ENCODE measurements at regions not wholly inside any gene's neighbourhood (a gene's known extent, or its start where the extent isn't known, plus 50 kb on each side); places are given as distances from the start of the nearest gene placed in this dataset.

DNA sequence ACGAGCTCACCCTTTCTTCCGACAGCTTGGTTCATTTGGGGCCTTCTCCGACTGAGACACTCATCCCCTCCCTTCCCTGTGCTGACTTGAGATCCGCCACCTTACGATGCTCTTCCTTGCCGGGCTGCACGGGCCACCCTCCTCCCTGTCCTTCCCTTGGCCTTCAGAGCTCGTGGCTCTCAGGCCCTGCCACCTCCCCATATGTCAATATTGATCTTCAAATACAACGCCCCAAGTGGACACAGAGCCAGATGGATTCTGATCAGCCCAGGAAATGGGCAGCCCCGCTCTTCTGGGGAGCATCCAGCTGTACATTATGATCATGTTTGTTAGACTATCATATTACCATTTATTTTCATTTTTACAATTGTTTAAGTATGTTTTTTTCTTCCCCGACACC is 812.8 kb downstream of the TBC1D22A start:
- DNase-seq, result no peak

DNA sequence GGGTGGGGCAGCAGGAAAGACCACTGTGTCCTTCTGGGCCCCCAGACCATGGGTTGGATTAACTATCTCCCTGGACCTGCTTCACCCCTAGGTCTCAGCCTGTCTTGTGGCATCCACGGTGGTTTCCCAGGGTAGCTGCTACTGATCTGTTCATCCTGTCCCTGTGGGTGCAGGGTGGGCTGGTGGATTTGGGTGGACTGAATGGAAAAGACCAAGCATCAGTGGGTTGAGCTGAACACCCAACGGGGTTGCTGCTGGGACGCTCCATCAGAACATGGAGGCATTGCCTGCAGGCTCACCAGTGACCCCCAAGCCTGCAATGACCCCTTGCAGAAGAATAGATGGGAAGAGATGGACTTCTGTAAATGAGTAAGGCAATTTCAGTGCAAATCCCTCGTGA is 812.1 kb downstream of the TBC1D22A start:
- DNase-seq, result no peak

DNA sequence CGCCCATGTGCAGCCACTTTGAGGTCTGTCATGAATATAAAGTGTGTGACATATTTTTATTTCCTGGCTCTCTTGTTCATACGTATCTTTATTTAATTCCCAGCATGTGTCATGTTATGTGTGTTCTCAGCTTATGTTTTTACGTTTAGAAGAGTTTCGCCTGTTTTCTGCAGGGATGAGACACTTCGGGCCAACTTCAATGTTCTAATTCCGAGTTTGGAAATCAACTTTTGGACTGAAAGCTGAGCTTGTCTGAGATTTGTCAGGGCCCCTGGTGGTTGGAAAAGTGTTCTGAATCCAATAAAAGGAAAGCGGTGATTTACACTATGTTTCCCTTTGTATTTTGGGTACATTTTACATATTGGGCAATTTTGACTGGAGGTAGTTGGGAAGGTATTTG is 810.7 kb downstream of the TBC1D22A start:
- no peak for DNase-seq

DNA sequence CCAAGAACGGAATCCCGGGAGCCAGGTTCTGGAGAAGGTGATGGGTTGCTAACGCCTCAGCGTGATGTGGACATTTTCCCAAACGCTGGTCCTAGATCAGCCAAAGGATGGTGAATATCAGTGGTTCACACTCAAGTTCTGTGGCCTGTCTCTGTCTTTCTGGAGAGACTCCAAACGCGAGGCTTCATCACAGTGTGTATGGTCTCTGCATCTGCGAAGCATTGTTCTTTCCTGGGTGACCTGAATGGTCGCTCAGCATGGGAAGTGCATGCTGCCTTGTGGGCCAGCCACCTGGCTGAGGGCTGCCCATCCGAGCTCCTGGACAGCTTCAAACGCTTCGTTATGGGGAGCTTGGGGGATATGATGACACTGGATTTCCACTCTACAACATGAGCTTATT is 810.0 kb downstream of the TBC1D22A start:
- no peak for DNase-seq

DNA sequence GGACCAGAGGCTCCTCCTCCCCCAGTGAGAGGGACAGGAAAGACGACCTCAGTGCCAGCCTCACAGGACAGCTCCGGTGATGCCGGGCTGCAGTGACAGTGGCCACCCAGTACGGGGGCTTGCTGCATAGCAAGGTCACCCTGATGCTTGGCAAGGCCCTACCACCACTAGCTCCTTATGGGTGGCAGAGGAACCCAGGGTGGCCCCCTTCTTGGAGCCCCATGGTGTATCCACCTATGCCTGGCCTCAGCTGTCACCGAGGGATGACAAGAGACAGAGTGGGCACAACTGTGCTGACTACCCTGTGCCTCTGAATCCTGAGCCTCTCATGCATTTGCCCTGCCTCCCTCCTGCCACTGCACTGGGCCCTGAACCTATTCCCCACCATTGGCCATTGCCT is 809.2 kb downstream of the TBC1D22A start:
- DNase-seq, result no peak

DNA sequence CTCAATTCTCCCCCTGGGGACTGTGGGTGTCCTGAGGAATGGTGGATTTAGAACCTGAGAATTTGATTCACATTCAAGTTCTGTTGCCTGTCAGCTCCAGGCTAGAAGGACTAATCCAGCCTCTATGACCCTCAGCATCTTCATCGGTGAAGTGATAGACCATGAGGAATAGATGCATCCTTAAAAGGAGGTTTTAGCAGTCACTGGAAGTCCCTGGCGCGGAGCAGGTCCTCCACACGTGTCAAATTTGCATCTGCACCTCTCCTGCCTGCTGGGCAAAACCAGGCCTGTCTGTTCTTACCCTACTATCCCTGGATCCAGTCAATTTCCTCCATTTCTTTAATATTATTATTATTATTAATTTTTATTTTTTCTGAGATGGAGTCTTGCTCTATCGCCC is 808.4 kb downstream of the TBC1D22A start:
- no peak for DNase-seq

DNA sequence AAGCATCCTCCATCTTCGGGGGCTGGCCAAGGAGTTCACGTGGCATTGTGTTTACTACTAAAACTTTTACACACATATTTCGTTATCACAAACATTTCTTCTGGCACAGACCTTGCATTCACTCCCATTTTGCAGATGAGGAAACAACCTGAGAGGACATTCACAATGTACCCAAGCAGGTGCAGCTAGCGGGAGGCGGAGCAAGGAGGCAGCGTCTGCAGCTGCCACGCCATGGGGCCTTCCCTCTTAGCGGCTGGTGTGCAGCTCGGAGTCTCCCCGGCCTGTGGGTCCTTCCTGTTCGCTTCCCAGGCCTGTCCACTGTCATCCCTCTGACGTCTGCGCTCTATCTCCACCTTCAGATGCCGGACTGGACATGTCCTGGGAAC is 807.8 kb downstream of the TBC1D22A start:
- no peak for DNase-seq

DNA sequence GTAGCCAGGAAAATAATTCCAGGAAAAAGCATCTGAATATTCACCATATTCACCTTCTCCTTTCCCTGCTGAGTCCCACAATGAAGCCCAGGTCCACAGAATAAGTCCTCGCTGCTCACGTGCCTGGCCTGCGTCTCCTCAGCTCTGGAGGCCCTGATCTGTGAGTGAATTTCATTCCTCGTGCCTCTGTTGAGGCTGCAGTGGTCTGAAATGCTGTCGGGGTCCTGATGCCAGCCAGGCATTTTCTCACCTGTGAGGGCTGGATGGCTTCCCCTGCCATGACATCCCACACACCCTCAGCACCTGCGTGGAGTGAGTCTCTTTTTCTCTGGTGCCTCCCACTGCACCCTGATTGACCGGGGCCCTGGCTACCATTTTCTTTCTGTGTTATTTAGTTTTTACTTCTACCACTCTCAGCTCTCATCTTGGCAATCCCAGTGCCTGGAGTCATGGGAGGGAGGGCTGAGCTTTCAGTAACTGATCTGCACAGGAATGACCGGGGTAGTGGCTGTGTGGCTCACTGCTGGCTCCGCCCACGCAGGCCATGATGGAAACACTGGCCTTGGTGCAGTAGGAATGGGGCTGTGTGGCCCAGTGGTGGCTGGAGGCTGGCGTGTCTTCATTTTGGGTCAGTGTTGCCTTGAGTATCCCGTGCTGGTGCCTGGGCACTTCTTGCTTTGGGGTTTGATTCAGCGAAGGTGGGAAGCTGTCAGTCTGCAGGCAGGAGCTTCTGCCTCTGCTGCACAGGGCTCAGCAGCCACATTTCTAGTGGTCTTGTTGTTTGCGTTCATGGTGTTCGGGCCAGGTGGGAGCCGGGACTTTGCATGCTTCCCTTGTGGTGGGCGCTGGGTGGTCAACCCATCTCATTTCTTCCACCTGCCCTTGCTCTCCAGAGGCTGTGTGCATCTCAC is 807.2 kb downstream of the TBC1D22A start:
- no peak for DNase-seq

DNA sequence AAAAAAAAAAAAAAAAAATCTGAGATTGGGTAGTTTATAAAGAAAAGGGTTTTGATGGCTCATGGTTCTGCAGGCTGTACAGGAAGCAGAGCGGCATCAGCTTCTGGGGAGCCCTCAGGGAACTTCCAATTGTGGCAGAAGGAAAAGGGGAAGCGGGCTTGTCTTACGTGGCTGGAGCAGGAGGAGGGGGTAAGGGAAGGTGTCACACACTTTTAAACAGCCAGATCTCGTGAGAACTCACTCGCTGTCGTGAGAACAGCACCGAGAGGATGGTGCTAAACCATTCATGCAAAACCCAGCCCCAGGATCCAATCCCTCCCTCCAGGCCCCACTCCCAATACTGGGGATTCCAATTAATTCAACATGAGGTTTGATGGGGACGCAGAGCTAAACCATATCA is 806.2 kb downstream of the TBC1D22A start:
- no peak for DNase-seq

DNA sequence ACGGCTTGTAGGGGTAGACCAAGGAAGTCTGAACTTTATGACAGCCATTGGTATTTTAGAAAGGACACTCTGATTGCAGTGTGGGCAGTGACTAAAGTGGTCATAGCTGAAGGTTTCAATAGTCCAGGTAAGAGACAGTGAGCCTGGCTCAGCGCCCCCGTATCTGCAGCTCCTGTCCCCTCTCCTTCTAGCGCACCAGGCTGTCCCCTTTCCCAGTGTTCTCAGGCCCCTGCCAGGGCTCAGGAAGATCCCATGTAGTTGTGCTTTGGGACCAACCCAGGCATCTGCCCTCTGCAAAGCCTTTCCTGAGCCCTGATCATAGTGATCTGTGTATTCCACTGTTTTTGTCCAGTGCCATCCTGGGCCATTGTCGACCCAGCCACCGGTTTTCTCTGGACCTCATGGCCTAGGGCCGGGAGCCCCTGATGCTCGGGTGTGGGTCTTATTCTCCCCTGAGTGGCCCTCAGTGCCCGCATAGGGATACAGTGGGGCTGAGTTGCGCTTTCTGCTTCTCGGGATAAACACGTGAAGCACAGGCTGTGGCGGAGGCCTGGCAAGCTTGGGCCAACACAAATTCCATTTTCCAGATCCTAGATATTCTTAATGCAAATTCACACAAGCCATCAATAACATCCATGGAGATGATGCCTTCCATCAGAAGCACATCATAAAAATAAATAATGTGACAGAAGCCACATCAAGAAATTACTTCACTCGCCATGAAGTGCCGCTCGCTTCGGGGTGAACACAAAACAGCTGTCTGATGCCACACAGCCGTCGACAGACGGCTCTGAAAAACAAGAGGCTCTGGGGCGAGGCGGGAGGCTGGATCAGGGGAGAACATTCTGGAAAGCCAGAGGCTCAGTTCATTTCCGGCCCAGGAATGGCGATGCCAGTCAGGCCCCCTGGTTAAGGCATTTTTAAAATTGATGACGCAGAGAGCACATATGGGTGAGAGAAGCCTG is 805.0 kb downstream of the TBC1D22A start:
- no peak for DNase-seq

DNA sequence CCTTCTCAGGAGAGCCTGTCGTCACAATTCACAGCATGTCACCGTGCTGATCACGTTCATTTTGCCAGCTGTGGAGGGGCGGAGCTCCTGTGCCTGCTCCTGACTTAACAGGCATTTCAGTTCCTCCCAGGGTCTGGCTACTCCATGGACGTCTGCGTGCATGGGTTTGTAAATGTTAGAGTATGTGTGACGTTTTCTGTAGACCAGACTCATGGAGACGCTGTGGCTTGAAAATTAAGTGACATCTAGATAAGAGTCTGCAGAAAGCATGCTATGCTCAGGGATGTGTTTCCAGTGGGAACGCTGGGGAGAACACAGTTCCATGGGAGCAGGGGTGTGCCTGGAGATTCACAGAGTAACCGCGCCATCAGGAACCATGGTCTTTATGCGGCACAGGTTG is 804.0 kb downstream of the TBC1D22A start:
- DNase-seq, result no peak

DNA sequence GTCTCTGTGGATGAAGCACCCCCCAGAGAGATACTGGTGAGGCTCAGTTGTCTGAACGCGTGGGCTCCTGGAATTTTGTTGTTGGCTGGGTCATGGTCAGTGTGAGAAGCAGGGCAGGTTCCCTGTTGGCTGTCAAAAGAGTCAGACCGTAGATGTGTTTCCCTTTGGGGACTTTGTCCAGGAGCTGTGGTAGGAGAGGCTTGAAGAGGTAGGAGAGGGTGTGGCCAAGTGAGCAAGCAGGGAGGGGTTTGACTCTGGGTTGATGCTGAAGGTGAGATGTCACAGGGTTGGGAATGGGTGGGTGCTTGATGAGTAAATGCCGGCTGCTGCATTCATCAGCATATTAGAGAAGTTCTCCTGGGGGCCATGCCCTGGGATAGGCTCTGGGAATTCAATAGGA is 803.2 kb downstream of the TBC1D22A start:
- DNase-seq, result no peak

DNA sequence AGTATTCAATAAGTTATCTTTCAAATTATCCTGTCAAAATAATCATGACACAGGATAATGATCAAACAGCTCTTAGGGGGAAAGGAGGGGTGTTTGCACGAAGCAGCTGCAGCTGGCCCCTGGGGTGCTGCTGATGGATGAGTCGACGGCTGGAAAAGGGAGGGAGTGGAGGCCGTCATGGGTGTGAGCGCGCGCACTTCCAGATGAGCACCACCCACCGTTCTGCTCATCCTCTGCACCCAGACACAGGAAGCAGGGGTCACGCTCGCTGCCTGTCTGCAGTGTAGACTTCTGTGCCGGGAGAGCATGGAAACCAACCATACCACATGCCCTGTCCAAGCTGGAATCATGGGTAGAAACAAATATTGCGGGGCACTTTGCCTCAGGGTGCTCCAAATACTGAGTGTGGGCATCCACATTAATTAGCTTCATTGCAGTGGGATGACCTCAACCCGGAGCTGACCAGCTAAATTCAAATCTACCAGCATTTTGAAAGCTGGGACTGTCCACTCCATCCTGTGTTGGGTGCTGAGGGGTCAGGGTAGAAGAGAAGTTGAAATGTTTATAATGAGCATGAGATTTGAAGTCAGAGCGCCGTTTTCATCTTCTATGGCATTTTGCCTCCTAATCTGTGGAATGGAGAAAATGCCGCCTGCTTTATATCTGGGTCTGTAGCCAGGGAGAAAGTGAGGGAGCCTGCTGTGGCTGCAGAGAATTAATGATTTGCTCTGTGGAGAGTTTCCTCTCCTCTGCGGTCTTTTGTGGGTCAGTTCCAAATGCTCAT is 802.4 kb downstream of the TBC1D22A start:
- DNase-seq, result no peak

DNA sequence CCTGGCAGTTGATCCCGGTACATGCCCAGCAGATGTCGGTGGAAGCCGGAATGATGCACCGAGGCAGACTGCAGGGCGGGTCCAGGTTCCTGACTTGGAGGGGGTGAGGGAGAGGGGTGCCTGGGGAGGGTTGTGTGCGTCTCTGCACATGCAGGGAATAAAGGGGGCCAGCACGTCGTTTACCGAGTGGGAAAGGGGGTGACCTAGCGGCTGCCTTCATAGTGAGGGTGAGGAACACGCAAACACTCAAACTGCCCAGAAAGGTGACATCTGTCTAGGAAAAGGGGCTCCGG is 801.7 kb downstream of the TBC1D22A start:
- DNase-seq, result no peak

DNA sequence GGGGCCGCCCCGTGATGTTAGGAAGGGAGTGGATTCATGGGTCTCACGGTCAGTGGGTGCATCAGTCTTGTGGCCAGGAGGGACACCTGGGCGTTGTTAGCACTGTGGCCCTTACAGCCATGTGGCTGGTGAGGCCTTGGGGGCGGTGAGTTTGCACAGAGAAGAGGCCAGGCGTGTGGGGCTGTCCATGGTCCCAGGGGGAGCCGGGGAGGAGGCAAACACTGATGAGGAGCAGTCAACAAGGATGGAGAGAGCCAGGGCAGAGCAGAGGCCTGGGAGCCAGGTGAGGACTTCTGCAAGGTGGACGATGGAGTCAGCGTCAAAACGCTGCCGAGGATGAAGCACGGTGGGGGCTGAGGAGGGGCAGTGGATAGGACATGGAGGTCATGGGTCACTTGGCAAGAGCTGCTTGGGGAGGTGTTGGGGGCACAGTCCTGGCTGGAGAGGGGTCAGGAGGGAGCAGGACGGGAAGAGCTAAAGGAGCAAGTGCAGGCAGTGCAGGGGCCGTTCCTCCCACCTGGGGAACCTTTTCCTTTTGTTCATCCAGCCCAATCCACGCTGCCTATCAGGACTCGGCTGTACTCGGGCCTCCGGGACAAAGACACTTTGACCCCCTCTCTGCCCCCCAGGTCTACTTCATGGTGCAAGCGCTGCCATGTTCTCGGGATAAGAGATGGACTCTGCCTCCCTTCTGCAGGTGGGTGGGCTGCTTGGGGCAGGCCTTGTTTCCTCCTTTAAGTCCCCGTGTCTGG is 801.1 kb downstream of the TBC1D22A start:
- DNase-seq, result no peak

DNA sequence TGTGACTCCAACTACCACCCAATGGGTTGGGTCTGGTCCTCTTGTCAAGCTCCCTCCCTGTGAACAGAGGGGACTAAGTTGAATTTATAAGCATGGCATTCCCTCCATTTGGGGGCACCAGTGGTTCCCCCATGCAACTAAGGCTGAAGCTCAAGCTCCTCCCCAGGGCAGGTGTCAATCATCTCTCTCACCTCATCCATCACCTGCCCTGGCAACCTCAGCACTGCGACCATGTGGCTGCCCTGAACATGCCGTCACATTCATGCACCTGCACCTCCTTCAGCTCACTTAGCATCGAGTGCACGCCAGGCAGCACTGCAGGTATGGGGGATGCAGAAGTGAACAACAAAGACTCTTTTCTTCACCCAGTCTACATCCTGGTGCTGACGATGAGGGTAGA is 799.3 kb downstream of the TBC1D22A start:
- DNase-seq, result no peak

DNA sequence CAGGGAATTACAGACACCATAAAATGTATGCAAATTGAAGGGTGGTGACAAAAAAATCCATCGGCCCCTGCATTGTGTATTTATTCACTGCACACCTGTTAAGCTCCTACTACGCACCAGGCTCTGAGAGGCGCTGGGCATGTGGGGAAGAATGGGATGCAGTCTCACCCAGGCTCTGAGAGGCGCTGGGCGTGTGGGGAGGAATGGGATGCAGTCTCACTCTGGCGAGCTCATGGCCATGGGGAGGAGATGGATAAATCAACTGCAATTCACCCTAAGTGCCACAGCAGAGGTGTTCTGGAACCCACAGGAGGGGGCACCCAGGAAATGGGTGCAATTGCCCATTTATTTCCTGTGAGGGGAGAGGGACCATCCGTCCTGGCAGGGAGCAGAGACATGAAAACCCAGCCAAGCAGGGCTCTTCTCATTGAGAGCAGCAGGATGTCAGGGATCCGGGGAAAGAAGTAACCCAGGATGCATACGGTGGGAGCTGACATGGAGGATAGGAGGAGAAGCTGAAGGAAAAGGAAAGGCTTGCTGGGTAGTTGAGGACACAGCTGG is 798.7 kb downstream of the TBC1D22A start:
- DNase-seq, result no peak

DNA sequence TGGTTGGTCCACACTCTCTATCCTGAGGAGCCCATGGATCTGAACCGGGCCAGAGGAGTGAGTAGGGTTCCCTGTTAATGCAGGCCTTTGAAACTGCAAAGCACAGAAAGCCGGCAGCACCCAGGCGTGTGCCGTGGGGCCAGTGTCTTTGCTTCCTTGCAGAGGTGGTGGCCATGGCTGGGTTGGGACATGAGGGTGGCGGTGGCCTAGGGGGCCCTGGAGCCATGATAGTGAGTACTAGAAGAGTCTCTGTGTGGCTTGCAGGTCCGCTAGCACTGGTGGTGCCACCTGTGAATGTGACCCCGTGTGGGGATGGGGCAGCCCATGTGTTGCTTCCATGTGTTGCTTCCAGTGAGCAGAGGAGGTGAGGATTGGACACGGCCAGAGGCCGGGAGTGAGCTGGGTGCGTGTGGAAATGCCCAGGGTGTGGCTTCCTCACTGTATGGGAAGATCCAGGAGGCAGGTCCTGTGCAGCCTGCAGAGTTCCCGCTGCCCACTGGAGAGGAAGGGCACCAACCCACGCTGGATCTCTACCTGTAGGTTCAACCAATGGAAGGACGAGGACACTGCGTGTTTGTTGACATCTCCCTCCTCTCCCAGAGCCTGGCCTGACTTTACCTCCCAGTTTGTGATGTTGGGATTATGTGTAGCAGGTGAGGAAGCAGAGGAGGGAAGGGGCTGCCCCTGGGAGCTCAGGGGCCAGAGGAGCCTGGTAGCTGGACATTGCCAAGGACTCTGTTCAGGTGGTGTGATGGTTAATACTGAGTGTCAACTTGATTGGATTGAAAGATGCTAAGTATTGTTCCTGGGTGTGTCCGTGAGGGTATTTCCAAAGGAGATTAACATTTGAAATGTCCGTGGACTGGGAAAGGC is 796.6 kb downstream of the TBC1D22A start:
- no peak for DNase-seq

DNA sequence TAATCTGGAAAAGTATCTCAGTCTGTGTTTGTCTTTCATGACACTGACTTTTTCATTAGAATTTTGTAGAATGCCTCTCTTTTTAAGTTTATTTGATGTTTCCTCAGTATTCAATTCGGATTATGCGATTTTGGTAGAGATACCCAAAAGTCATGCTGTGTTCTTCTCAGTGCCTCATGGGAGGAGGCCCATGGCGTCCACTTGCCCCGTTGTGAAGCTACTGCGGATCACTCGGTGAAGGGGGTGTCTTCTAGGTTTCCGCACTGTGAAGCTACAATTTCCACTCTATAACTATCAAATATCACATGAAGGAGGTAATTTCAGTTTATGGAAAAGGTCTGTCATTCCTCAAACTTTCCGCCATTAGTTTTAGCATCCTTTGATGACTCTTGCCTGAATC is 794.0 kb downstream of the TBC1D22A start:
- DNase-seq, result no peak

DNA sequence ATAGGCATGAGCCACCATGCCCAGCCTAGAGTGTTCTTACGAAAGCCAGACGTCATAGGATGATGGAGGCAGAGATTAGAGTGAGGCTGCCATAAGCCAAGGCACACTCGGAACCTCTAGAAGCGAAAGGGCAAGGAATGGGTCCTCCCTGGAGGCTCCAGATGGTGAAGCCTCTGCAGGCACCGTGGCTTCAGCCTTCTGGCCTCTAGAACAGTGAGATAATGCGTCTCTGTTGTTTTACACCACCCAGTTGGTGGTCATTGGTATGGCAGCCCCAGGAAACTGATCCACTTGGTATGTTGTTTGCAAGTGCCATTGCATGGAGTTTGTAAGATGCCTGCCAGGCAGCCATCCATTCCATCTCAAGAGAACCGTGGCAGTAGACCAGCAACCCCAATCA is 791.0 kb downstream of the TBC1D22A start:
- no peak for DNase-seq

DNA sequence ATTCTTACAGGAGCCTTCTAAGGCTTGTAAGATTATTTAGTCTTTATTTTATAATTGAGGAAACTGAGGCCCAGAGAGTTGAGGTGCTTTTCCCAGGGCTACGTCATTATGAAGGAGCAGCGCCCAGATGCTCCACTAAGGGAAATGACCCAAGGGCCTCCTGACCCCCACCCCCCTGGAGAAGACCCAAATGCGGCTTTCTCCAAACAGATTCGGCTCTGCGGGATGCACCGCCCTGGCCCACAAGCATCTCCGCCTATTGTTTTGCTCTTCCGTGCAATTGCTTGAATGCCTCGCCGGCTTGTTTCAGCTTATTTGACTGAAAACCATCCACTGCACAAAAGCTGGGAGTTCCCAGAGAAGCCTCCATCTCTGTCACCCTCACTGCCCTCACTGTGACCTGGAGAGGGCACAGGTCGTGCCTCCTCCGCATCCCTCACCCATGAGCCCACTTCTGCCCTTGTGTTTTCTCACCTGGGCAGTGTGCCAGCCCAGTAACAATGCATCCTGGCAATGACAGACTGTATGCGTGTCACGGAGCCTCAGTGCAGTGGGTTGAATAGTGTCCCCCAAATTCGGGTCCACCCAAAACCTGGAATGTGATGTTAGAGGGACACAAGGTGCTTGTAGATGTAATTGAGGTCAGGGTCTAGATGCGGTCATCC is 790.2 kb downstream of the TBC1D22A start:
- no peak for DNase-seq
